Esophagus squamous epithelium (tissue), 4 donors: ENCODE measurements at regions not wholly inside any gene's neighbourhood (a gene's known extent, or its start where the extent isn't known, plus 50 kb on each side); places are given as distances from the start of the nearest gene placed in this dataset.

Source experiments
- POLR2A ChIP-seq, 4 donors: fragments of 450-650 bp; IDR thresholded peaks; one replicate each; pipeline ENCODE4 v1.6.1; 2017; ENCODE audit warnings: antibody characterized with exemption in 4 of 4, mild to moderate bottlenecking in 4 of 4, moderate library complexity in 3 of 4
- TF ChIP-seq, protein P1 (sequence below), 6 experiments: fragments of 450-650 bp in 4 of 6; fragments of 200-600 bp in 2 of 6; sonication (generic) in 2 of 6; IDR thresholded peaks; one replicate each; pipeline ENCODE4 v1.5.1; 2016 to 2019; ENCODE audit warnings: antibody characterized with exemption in 6 of 6, mild to moderate bottlenecking in 4 of 6, moderate library complexity in 4 of 6

DNA sequence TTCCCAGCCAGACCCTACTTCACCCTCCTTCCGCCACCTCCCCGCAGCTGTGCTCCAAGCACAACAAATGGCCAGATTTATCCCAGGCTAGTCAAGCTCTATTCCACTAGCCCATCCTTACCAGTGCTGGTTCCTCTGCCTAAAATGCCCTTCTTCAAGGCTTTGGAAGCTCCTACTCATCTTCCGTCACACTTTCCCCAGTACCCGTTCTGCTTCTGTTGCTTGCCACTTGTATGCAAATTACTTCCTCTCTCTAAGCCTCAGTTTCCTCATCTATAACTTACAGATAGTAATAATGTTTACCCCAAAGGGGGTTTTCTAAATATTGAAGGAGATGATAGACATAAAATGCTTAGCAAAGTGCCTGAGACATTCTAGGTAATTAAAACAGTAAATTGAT is 193.1 kb downstream of the MAFB start:
- TF ChIP-seq, protein P1, sequence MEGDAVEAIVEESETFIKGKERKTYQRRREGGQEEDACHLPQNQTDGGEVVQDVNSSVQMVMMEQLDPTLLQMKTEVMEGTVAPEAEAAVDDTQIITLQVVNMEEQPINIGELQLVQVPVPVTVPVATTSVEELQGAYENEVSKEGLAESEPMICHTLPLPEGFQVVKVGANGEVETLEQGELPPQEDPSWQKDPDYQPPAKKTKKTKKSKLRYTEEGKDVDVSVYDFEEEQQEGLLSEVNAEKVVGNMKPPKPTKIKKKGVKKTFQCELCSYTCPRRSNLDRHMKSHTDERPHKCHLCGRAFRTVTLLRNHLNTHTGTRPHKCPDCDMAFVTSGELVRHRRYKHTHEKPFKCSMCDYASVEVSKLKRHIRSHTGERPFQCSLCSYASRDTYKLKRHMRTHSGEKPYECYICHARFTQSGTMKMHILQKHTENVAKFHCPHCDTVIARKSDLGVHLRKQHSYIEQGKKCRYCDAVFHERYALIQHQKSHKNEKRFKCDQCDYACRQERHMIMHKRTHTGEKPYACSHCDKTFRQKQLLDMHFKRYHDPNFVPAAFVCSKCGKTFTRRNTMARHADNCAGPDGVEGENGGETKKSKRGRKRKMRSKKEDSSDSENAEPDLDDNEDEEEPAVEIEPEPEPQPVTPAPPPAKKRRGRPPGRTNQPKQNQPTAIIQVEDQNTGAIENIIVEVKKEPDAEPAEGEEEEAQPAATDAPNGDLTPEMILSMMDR (IDR thresholded peaks at IDR 0.05), result no peak
- TF ChIP-seq POLR2A (IDR thresholded peaks at IDR 0.05), result no peak
